Astrocyte (in vitro differentiated cells and primary cell): ENCODE measurements at regions not wholly inside any gene's neighbourhood (a gene's known extent, or its start where the extent isn't known, plus 50 kb on each side); places are given as distances from the start of the nearest gene placed in this dataset.

ENCODE experiments used
- DNase-seq: peaks from one replicate; pipeline ENCODE4 v3.0.0-alpha.2; 2010; ENCODE audit warnings: low read depth
- FAIRE-seq: peaks from 2 replicates; lab custom pipeline; 2011; peaks lifted over from hg19 to GRCh38; lab: Jason Lieb, UNC
- H2AFZ ChIP-seq: 2 replicates; pipeline ENCODE4 v1.6.0; 2012; ENCODE audit warnings: low read depth, low read length, inconsistent platforms
- H3K27ac ChIP-seq: 2 replicates; pipeline ENCODE4 v1.5.1; 2011; ENCODE audit warnings: low read depth, low read length, inconsistent platforms
- H3K27me3 ChIP-seq: 2 replicates; pipeline ENCODE4 v1.6.0; 2011; ENCODE audit warnings: low read length, inconsistent platforms; ENCODE audit not compliant: insufficient read depth
- H3K36me3 ChIP-seq: 2 replicates; pipeline ENCODE4 v1.5.1; 2011; ENCODE audit warnings: low read length, inconsistent platforms; ENCODE audit not compliant: insufficient read depth
- H3K4me1 ChIP-seq: 2 replicates; pipeline ENCODE4 v1.5.1; 2011; ENCODE audit warnings: low read length, inconsistent platforms; ENCODE audit not compliant: insufficient read depth
- H3K4me2 ChIP-seq: 2 replicates; pipeline ENCODE4 v1.6.0; 2012; ENCODE audit warnings: low read length, inconsistent platforms
- H3K4me3 ChIP-seq: 2 replicates; pipeline ENCODE4 v1.5.1; 2011; ENCODE audit warnings: low read depth, mild to moderate bottlenecking, low read length, inconsistent platforms; ENCODE audit not compliant: insufficient read depth
- H3K79me2 ChIP-seq: 2 replicates; pipeline ENCODE4 v1.6.0; 2012; ENCODE audit warnings: mild to moderate bottlenecking, low read length, inconsistent platforms; ENCODE audit not compliant: insufficient read depth
- H3K9ac ChIP-seq: 2 replicates; pipeline ENCODE4 v1.6.0; 2012; ENCODE audit warnings: mild to moderate bottlenecking, low read length, inconsistent platforms
- H3K9me3 ChIP-seq: 2 replicates; pipeline ENCODE4 v1.5.1; 2012; ENCODE audit warnings: low read depth, mild to moderate bottlenecking, low read length, inconsistent platforms; ENCODE audit not compliant: insufficient read depth
- H4K20me1 ChIP-seq: 2 replicates; pipeline ENCODE4 v1.6.0; 2012; ENCODE audit warnings: low read length, inconsistent platforms; ENCODE audit not compliant: insufficient read depth
- H3K27ac Mint-ChIP-seq: one replicate; pipeline ENCODE4 v1.8.0; 2021; ENCODE audit warnings: mild to moderate bottlenecking, mixed read lengths; ENCODE audit not compliant: unreplicated experiment
- H3K27me3 Mint-ChIP-seq: one replicate; pipeline ENCODE4 v1.8.0; 2021; ENCODE audit warnings: low read depth, mixed read lengths; ENCODE audit not compliant: unreplicated experiment
- H3K36me3 Mint-ChIP-seq: one replicate; pipeline ENCODE4 v1.8.0; 2021; ENCODE audit warnings: low read depth, mixed read lengths; ENCODE audit not compliant: unreplicated experiment
- H3K4me1 Mint-ChIP-seq: one replicate; pipeline ENCODE4 v1.8.0; 2021; ENCODE audit warnings: low read depth, mixed read lengths; ENCODE audit not compliant: unreplicated experiment
- H3K4me3 Mint-ChIP-seq: one replicate; pipeline ENCODE4 v1.8.0; 2021; ENCODE audit warnings: mild to moderate bottlenecking, moderate library complexity, mixed read lengths; ENCODE audit not compliant: unreplicated experiment
- H3K9me3 Mint-ChIP-seq: one replicate; pipeline ENCODE4 v1.8.0; 2021; ENCODE audit warnings: mild to moderate bottlenecking, mixed read lengths; ENCODE audit not compliant: unreplicated experiment
- EZH2 ChIP-seq: IDR thresholded peaks from 2 replicates; pipeline ENCODE4 v1.6.1; 2012; ENCODE audit warnings: mild to moderate bottlenecking, low read length, inconsistent platforms; ENCODE audit not compliant: insufficient read depth
- TF ChIP-seq, protein P1 (sequence below): IDR thresholded peaks from 2 replicates; pipeline ENCODE4 v1.5.1; 2011; ENCODE audit warnings: low read depth, mild to moderate bottlenecking, inconsistent platforms, low read length, moderate library complexity; ENCODE audit not compliant: insufficient read depth

DNA sequence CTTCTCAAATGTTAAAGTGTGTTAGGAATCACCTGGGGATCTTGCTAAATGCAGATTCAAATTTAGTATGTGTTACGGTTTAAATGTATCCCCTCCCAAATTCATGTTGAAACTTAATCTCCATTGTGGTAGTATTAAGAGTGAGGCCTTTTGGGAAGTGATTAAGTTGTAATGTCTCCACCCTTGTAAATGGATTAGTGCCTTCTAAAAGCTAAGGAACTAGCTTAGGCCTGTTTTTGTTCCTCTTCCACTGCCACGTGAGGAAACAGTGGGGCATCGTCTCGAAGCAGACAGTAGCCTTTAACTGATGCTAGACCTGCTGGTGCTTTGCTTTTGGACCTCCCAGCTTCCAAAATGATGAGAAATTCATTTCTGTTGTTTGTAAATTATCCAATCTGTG, 52.3 kb upstream of the SEMA3D start:
- Histone ChIP-seq H3K27ac (no peak overlapping the region), H3K9ac (no peak overlapping the region), H3K79me2 (no peaks in the 10 kb centered on the region), H3K27me3 (no peaks in the 10 kb centered on the region), H2AFZ (no peak overlapping the region), H3K4me2 (no peak overlapping the region), H3K36me3 (no peaks in the 10 kb centered on the region), H3K4me1 (no peaks in the 10 kb centered on the region), H3K4me3 (no peak overlapping the region), H3K9me3 (no peaks in the 10 kb centered on the region), H4K20me1 (no peaks in the 10 kb centered on the region)
- Mint-ChIP-seq H3K27me3 (no peaks in the 10 kb centered on the region), H3K27ac (no peak overlapping the region), H3K9me3 (no peaks in the 10 kb centered on the region), H3K4me3 (no peak overlapping the region), H3K36me3 (no peaks in the 10 kb centered on the region), H3K4me1 (no peaks in the 10 kb centered on the region)
- no peak for TF ChIP-seq EZH2
- TF ChIP-seq, protein P1, sequence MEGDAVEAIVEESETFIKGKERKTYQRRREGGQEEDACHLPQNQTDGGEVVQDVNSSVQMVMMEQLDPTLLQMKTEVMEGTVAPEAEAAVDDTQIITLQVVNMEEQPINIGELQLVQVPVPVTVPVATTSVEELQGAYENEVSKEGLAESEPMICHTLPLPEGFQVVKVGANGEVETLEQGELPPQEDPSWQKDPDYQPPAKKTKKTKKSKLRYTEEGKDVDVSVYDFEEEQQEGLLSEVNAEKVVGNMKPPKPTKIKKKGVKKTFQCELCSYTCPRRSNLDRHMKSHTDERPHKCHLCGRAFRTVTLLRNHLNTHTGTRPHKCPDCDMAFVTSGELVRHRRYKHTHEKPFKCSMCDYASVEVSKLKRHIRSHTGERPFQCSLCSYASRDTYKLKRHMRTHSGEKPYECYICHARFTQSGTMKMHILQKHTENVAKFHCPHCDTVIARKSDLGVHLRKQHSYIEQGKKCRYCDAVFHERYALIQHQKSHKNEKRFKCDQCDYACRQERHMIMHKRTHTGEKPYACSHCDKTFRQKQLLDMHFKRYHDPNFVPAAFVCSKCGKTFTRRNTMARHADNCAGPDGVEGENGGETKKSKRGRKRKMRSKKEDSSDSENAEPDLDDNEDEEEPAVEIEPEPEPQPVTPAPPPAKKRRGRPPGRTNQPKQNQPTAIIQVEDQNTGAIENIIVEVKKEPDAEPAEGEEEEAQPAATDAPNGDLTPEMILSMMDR: no peak
- FAIRE-seq (no peak), DNase-seq (no peak)

DNA sequence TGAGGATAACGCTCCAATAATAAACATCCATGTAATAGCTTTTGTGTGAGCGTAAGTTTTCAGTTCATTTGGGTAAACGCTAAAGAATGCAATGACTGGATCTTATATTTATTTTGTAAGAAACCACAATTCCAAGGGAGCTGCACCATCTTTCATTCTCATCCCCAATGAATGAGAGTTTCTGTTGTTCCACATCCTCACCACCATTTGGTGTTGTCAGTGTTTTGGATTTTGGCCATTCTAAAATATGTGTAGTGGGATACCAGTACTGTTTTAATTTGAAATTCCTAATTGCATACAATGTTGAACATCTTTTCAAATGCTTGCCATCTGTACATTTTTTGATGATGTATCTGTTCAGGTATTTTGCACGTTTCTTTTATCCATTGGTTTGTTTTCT, 50.9 kb upstream of the SEMA3D start:
- no peaks in the 10 kb centered on the region for H3K4me1 ChIP-seq
- no peak overlapping the region for H3K4me2 ChIP-seq
- H3K27ac ChIP-seq: no peak overlapping the region
- Mint-ChIP-seq H3K4me1 (no peaks in the 10 kb centered on the region), H3K9me3 (no peaks in the 10 kb centered on the region), H3K36me3 (no peaks in the 10 kb centered on the region), H3K4me3 (no peak overlapping the region), H3K27ac (no peak overlapping the region), H3K27me3 (no peaks in the 10 kb centered on the region)
- H3K9me3 ChIP-seq: no peaks in the 10 kb centered on the region
- no peaks in the 10 kb centered on the region for H4K20me1 ChIP-seq
- DNase-seq: peak; percentile 82
- no peak for FAIRE-seq
- no peaks in the 10 kb centered on the region for H3K36me3 ChIP-seq
- no peaks in the 10 kb centered on the region for H3K79me2 ChIP-seq
- no peak overlapping the region for H3K9ac ChIP-seq
- no peak overlapping the region for H2AFZ ChIP-seq
- H3K4me3 ChIP-seq: no peak overlapping the region
- H3K27me3 ChIP-seq: no peaks in the 10 kb centered on the region
- TF ChIP-seq, protein P1: no peak
- TF ChIP-seq EZH2: no peak
